CD8-positive, alpha-beta memory T cell (primary cell): ENCODE measurements at regions not wholly inside any gene's neighbourhood (a gene's known extent, or its start where the extent isn't known, plus 50 kb on each side); places are given as distances from the start of the nearest gene placed in this dataset.

Experiments
- CTCF ChIA-PET: fragments of 350-600 bp; sonication (Branson Sonifier 250); formaldehyde crosslinking; loops from one replicate; lab custom pipeline; 2021; ENCODE audit warnings: antibody characterized with exemption; lab: Charles Lee
- POLR2A ChIA-PET: fragments of 350-600 bp; sonication (Branson Sonifier 250); formaldehyde crosslinking; loops from one replicate; lab custom pipeline; 2021; ENCODE audit warnings: antibody characterized with exemption; lab: Charles Lee
- DNase-seq, 5 donors: peaks; one replicate each; pipeline versions ENCODE4 v3.0.0 to v3.0.0-alpha.2; 2020 to 2022; ENCODE audit warnings: mixed read lengths in 1 of 5
- H3K27ac ChIP-seq: one replicate; pipeline ENCODE4 v1.7.0; 2013; ENCODE audit warnings: low read depth, mild to moderate bottlenecking, low read length, moderate library complexity
- H3K27me3 ChIP-seq: 2 replicates; pipeline ENCODE4 v1.7.0; 2013; ENCODE audit warnings: low read length, mild to moderate bottlenecking; ENCODE audit not compliant: insufficient read depth, poor library complexity, severe bottlenecking
- H3K36me3 ChIP-seq: 2 replicates; pipeline ENCODE4 v1.7.0; 2013; ENCODE audit warnings: mild to moderate bottlenecking, low read length, moderate library complexity; ENCODE audit not compliant: insufficient read depth
- H3K4me1 ChIP-seq: 2 replicates; pipeline ENCODE4 v1.7.0; 2013; ENCODE audit warnings: mild to moderate bottlenecking, low read length, moderate library complexity; ENCODE audit not compliant: insufficient read depth
- H3K4me3 ChIP-seq: 2 replicates; pipeline ENCODE4 v1.7.0; 2013; ENCODE audit warnings: mild to moderate bottlenecking, low read length
- H3K9me3 ChIP-seq: 2 replicates; pipeline ENCODE4 v1.7.0; 2013; ENCODE audit warnings: mild to moderate bottlenecking, low read length
- H3K27ac Mint-ChIP-seq, 8 donors: one replicate each; pipeline ENCODE4 v1.8.0; 2020 to 2021; ENCODE audit warnings: mixed read lengths in 8 of 8, mild to moderate bottlenecking in 6 of 8, inconsistent platforms in 3 of 8, moderate library complexity in 3 of 8
- H3K27me3 Mint-ChIP-seq, 2 donors: one replicate each; pipeline ENCODE4 v1.8.0; 2020 to 2021; ENCODE audit warnings: mixed read lengths in 2 of 2, mild to moderate bottlenecking in 1 of 2, moderate library complexity in 1 of 2
- H3K36me3 Mint-ChIP-seq, 3 donors: one replicate each; pipeline ENCODE4 v1.8.0; 2020 to 2021; ENCODE audit warnings: mixed read lengths in 3 of 3, inconsistent platforms in 1 of 3, mild to moderate bottlenecking in 1 of 3
- H3K4me1 Mint-ChIP-seq, 3 donors: one replicate each; pipeline ENCODE4 v1.8.0; 2020 to 2021; ENCODE audit warnings: mixed read lengths in 3 of 3, inconsistent platforms in 1 of 3, mild to moderate bottlenecking in 1 of 3
- H3K4me3 Mint-ChIP-seq, 7 donors: one replicate each; pipeline ENCODE4 v1.8.0; 2020 to 2021; ENCODE audit warnings: mixed read lengths in 7 of 7, mild to moderate bottlenecking in 6 of 7, moderate library complexity in 4 of 7, inconsistent platforms in 2 of 7
- H3K9me3 Mint-ChIP-seq, 5 donors: one replicate each; pipeline ENCODE4 v1.8.0; 2020 to 2022; ENCODE audit warnings: mixed read lengths in 5 of 5, mild to moderate bottlenecking in 3 of 5, moderate library complexity in 2 of 5, inconsistent platforms in 1 of 5

- Mint-ChIP-seq H3K4me3 (no peak overlapping the region), H3K27ac (no peak overlapping the region), H3K4me1 (no peaks in the 10 kb centered on the region), H3K36me3 (no peaks in the 10 kb centered on the region), H3K27me3 (no peaks in the 10 kb centered on the region), H3K9me3 (peaks cover 0 to 24% (median 13%) of the 10 kb centered on the region in 5 donors)
- Histone ChIP-seq H3K9me3 (no peaks in the 10 kb centered on the region), H3K4me1 (no peaks in the 10 kb centered on the region), H3K36me3 (no peaks in the 10 kb centered on the region), H3K4me3 (no peak overlapping the region), H3K27ac (no peak overlapping the region), H3K27me3 (no peaks in the 10 kb centered on the region)
- ChIA-PET POLR2A (no interaction called here), CTCF (no interaction called here)
- no peak for DNase-seq
Observed at GRCh38 chr3:1734494-1735122, 364.1 kb upstream of the CNTN4 start.

- H3K4me1 Mint-ChIP-seq: no peaks in the 10 kb centered on the region
- H3K27ac Mint-ChIP-seq: no peak overlapping the region
- Histone ChIP-seq H3K27ac (no peak overlapping the region), H3K9me3 (no peaks in the 10 kb centered on the region), H3K36me3 (no peaks in the 10 kb centered on the region), H3K27me3 (no peaks in the 10 kb centered on the region), H3K4me3 (no peak overlapping the region), H3K4me1 (no peaks in the 10 kb centered on the region)
- POLR2A ChIA-PET: no interaction called here
- no peak for DNase-seq
- H3K9me3 Mint-ChIP-seq: peaks cover 0 to 9% (median 5%) of the 10 kb centered on the region in 5 donors
- no peaks in the 10 kb centered on the region for H3K27me3 Mint-ChIP-seq
- no peak overlapping the region for H3K4me3 Mint-ChIP-seq
- no peaks in the 10 kb centered on the region for H3K36me3 Mint-ChIP-seq
- CTCF ChIA-PET: no interaction called here
Observed at GRCh38 chr3:1752205-1752604, 346.5 kb upstream of the CNTN4 start.

- POLR2A ChIA-PET: no interaction called here
- CTCF ChIA-PET: no interaction called here
- no peaks in the 10 kb centered on the region for H3K4me1 ChIP-seq
- no peak overlapping the region for H3K27ac ChIP-seq
- no peaks in the 10 kb centered on the region for H3K27me3 ChIP-seq
- no peak overlapping the region for H3K27ac Mint-ChIP-seq
- H3K36me3 Mint-ChIP-seq: no peaks in the 10 kb centered on the region
- no peak for DNase-seq
- no peaks in the 10 kb centered on the region for H3K9me3 ChIP-seq
- no peak overlapping the region for H3K4me3 ChIP-seq
- no peaks in the 10 kb centered on the region for H3K4me1 Mint-ChIP-seq
- H3K9me3 Mint-ChIP-seq: peaks cover 0 to 17% (median 9%) of the 10 kb centered on the region in 5 donors
- no peaks in the 10 kb centered on the region for H3K27me3 Mint-ChIP-seq
- no peaks in the 10 kb centered on the region for H3K36me3 ChIP-seq
- H3K4me3 Mint-ChIP-seq: no peak overlapping the region
Observed at GRCh38 chr3:1766384-1766783, 332.3 kb upstream of the CNTN4 start.

GRCh38 chr3:1773679-1774078, 325.0 kb upstream of the CNTN4 start:
- H3K9me3 Mint-ChIP-seq: peaks cover 5 to 21% (median 6%) of the 10 kb centered on the region in 5 donors
- H3K27ac ChIP-seq: no peak overlapping the region
- H3K9me3 ChIP-seq: no peaks in the 10 kb centered on the region
- no peaks in the 10 kb centered on the region for H3K4me1 ChIP-seq
- CTCF ChIA-PET: no interaction called here
- H3K27ac Mint-ChIP-seq: no peak overlapping the region
- H3K27me3 Mint-ChIP-seq: peaks cover 0 to 1% of the 10 kb centered on the region in 2 donors
- no peak overlapping the region for H3K4me3 Mint-ChIP-seq
- no peaks in the 10 kb centered on the region for H3K27me3 ChIP-seq
- H3K36me3 Mint-ChIP-seq: no peaks in the 10 kb centered on the region
- no peak overlapping the region for H3K4me3 ChIP-seq
- no peaks in the 10 kb centered on the region for H3K4me1 Mint-ChIP-seq
- H3K36me3 ChIP-seq: no peaks in the 10 kb centered on the region
- POLR2A ChIA-PET: no interaction called here
- DNase-seq: no peak

- H3K4me3 ChIP-seq: no peak overlapping the region
- peaks cover 0 to 1% of the 10 kb centered on the region in 2 donors for H3K27me3 Mint-ChIP-seq
- POLR2A ChIA-PET: no interaction called here
- no peak overlapping the region for H3K27ac Mint-ChIP-seq
- no peaks in the 10 kb centered on the region for H3K9me3 ChIP-seq
- H3K27me3 ChIP-seq: no peaks in the 10 kb centered on the region
- no peaks in the 10 kb centered on the region for H3K4me1 ChIP-seq
- no peak overlapping the region for H3K27ac ChIP-seq
- H3K4me3 Mint-ChIP-seq: no peak overlapping the region
- no peaks in the 10 kb centered on the region for H3K36me3 Mint-ChIP-seq
- H3K4me1 Mint-ChIP-seq: no peaks in the 10 kb centered on the region
- CTCF ChIA-PET: no interaction called here
- H3K36me3 ChIP-seq: no peaks in the 10 kb centered on the region
- DNase-seq: no peak
- H3K9me3 Mint-ChIP-seq: peaks cover 3 to 20% (median 6%) of the 10 kb centered on the region in 5 donors
Observed at GRCh38 chr3:1774597-1774996, 324.1 kb upstream of the CNTN4 start.

GRCh38 chr3:1775321-1775720, 323.3 kb upstream of the CNTN4 start:
- Histone ChIP-seq H3K4me3 (no peak overlapping the region), H3K9me3 (no peaks in the 10 kb centered on the region), H3K4me1 (no peaks in the 10 kb centered on the region), H3K27me3 (no peaks in the 10 kb centered on the region), H3K36me3 (no peaks in the 10 kb centered on the region), H3K27ac (no peak overlapping the region)
- H3K4me1 Mint-ChIP-seq: no peaks in the 10 kb centered on the region
- no peak for DNase-seq
- H3K9me3 Mint-ChIP-seq: peaks cover 2 to 20% (median 6%) of the 10 kb centered on the region in 5 donors
- POLR2A ChIA-PET: no interaction called here
- peaks cover 0 to 1% of the 10 kb centered on the region in 2 donors for H3K27me3 Mint-ChIP-seq
- CTCF ChIA-PET: no interaction called here
- H3K36me3 Mint-ChIP-seq: no peaks in the 10 kb centered on the region
- H3K4me3 Mint-ChIP-seq: no peak overlapping the region
- H3K27ac Mint-ChIP-seq: no peak overlapping the region

GRCh38 chr3:1783995-1784394, 314.7 kb upstream of the CNTN4 start:
- Mint-ChIP-seq H3K27me3 (no peaks in the 10 kb centered on the region), H3K4me1 (no peaks in the 10 kb centered on the region), H3K27ac (no peak overlapping the region), H3K9me3 (peaks cover 2 to 10% (median 6%) of the 10 kb centered on the region in 5 donors), H3K36me3 (no peaks in the 10 kb centered on the region), H3K4me3 (no peak overlapping the region)
- H3K4me3 ChIP-seq: no peak overlapping the region
- ChIA-PET CTCF (no interaction called here), POLR2A (no interaction called here)
- H3K27me3 ChIP-seq: no peaks in the 10 kb centered on the region
- H3K27ac ChIP-seq: no peak overlapping the region
- no peaks in the 10 kb centered on the region for H3K36me3 ChIP-seq
- no peaks in the 10 kb centered on the region for H3K4me1 ChIP-seq
- H3K9me3 ChIP-seq: no peaks in the 10 kb centered on the region
- no peak for DNase-seq

GRCh38 chr3:1787094-1787493, 311.6 kb upstream of the CNTN4 start:
- Mint-ChIP-seq H3K36me3 (no peaks in the 10 kb centered on the region), H3K27ac (no peak overlapping the region), H3K4me1 (no peaks in the 10 kb centered on the region), H3K4me3 (no peak overlapping the region), H3K9me3 (peaks cover 2 to 15% (median 11%) of the 10 kb centered on the region in 5 donors), H3K27me3 (no peaks in the 10 kb centered on the region)
- H3K9me3 ChIP-seq: no peaks in the 10 kb centered on the region
- ChIA-PET CTCF (no interaction called here), POLR2A (no interaction called here)
- H3K27ac ChIP-seq: no peak overlapping the region
- H3K36me3 ChIP-seq: no peaks in the 10 kb centered on the region
- no peaks in the 10 kb centered on the region for H3K4me1 ChIP-seq
- no peaks in the 10 kb centered on the region for H3K27me3 ChIP-seq
- no peak overlapping the region for H3K4me3 ChIP-seq
- DNase-seq: no peak
